H54 (cell line): ENCODE measurements at regions not wholly inside any gene's neighbourhood (a gene's known extent, or its start where the extent isn't known, plus 50 kb on each side); places are given as distances from the start of the nearest gene placed in this dataset.
"Not testable (repeated sequence)": the region's sequence is repeated elsewhere in the genome, so short reads cannot be mapped to it uniquely, and the experiment has no call there.

Source experiments
- DNase-seq: peaks from one replicate; pipeline ENCODE4 v3.0.0; 2011; ENCODE audit warnings: low spot score, mixed read lengths; ENCODE audit not compliant: insufficient read length
- FAIRE-seq: peaks from 3 replicates; lab custom pipeline; 2011; peaks lifted over from hg19 to GRCh38; lab: Jason Lieb, UNC
- POLR2A ChIP-seq: IDR thresholded peaks from 2 replicates; pipeline ENCODE4 v1.6.1; 2011; ENCODE audit warnings: low read depth, mild to moderate bottlenecking, low read length

- no peak for TF ChIP-seq POLR2A
- FAIRE-seq, result no peak
These were observed 130.4 kb upstream of the RASA1 start for GRCh38 chr5:87137283-87137682.

GRCh38 chr5:87138091-87138805 lies 129.4 kb upstream of the RASA1 start:
- FAIRE-seq, result no peak
- TF ChIP-seq POLR2A, result no peak

More at GRCh38 chr5:87137283-87137682, 130.4 kb upstream of the RASA1 start:
- no peak for DNase-seq

GRCh38 chr5:87139795-87140194 lies 127.9 kb upstream of the RASA1 start:
- DNase-seq (no peak), FAIRE-seq (no peak)
- TF ChIP-seq POLR2A, result no peak

More at GRCh38 chr5:87138091-87138805, 129.4 kb upstream of the RASA1 start:
- DNase-seq, result no peak

- DNase-seq (no peak), FAIRE-seq (no peak)
- TF ChIP-seq POLR2A, result no peak
These were observed 126.1 kb upstream of the RASA1 start for GRCh38 chr5:87141544-87141943.

GRCh38 chr5:87145853-87146252 lies 121.8 kb upstream of the RASA1 start:
- DNase-seq, FAIRE-seq: not testable (repeated sequence)

- FAIRE-seq, result no peak
- no peak for TF ChIP-seq POLR2A
- no peak for DNase-seq
These were observed 120.2 kb upstream of the RASA1 start for GRCh38 chr5:87147441-87147840.

- FAIRE-seq (no peak), DNase-seq (no peak)
- no peak for TF ChIP-seq POLR2A
These were observed 117.1 kb upstream of the RASA1 start for GRCh38 chr5:87150630-87151029.

GRCh38 chr5:87151547-87151946 lies 116.1 kb upstream of the RASA1 start:
- no peak for TF ChIP-seq POLR2A
- peak; percentile 20 for DNase-seq
- peak; percentile 98 for FAIRE-seq

- FAIRE-seq (no peak), DNase-seq (no peak)
- TF ChIP-seq POLR2A, result no peak
These were observed 114.8 kb upstream of the RASA1 start for GRCh38 chr5:87152886-87153285.

GRCh38 chr5:87154191-87154590 lies 113.5 kb upstream of the RASA1 start:
- no peak for FAIRE-seq
- no peak for TF ChIP-seq POLR2A
- no peak for DNase-seq

GRCh38 chr5:87155106-87155505 lies 112.6 kb upstream of the RASA1 start:
- DNase-seq, result no peak
- FAIRE-seq, result no peak
- TF ChIP-seq POLR2A, result no peak

GRCh38 chr5:87156631-87157030 lies 111.1 kb upstream of the RASA1 start:
- no peak for FAIRE-seq
- DNase-seq, result no peak

GRCh38 chr5:87164409-87164808 lies 103.3 kb upstream of the RASA1 start:
- DNase-seq (no peak), FAIRE-seq (peak; percentile 23)
- TF ChIP-seq POLR2A, result no peak

More at GRCh38 chr5:87156631-87157030, 111.1 kb upstream of the RASA1 start:
- no peak for TF ChIP-seq POLR2A

- TF ChIP-seq POLR2A, result no peak
- peak; percentile 45 for FAIRE-seq
- DNase-seq, result no peak
These were observed 98.2 kb upstream of the RASA1 start for GRCh38 chr5:87169300-87169991.

- FAIRE-seq, result no peak
- no peak for DNase-seq
- TF ChIP-seq POLR2A, result no peak
These were observed 96.9 kb upstream of the RASA1 start for GRCh38 chr5:87170799-87171198.

- no peak for DNase-seq
- TF ChIP-seq POLR2A, result no peak
- no peak for FAIRE-seq
These were observed 85.0 kb upstream of the RASA1 start for GRCh38 chr5:87182649-87183048.
